NCI-H187 treated with DMSO at 0.1 percent for 48 hours (cell line): ENCODE measurements at regions not wholly inside any gene's neighbourhood (a gene's known extent, or its start where the extent isn't known, plus 50 kb on each side); places are given as distances from the start of the nearest gene placed in this dataset.
"Not testable (repeated sequence)": the region's sequence is repeated elsewhere in the genome, so short reads cannot be mapped to it uniquely, and the experiment has no call there.

Source experiments
- DNase-seq: peaks from one replicate; lab custom pipeline; 2025; lab: John Stamatoyannopoulos, UW

DNA sequence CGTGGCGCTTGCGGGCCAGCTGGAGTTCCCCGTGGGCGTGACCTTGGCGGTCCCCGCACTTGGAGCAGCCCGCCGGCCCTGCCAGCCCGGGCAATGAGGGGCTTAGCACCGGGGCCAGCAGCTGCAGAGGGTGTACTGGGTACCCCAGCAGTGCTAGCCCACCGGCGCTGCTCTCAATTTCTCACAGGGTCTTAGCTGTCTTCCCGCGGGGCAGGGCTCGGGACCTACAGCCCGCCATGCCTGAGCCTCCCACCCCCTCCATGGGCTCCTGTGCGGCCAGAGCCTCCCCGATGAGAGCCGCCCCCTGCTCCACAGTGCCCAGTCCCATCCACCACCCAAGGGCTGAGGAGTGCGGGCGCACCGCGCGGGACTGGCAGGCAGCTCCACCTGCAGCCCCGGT, 94.0 kb upstream of the NIPBL start:
- not testable (repeated sequence) for DNase-seq

DNA sequence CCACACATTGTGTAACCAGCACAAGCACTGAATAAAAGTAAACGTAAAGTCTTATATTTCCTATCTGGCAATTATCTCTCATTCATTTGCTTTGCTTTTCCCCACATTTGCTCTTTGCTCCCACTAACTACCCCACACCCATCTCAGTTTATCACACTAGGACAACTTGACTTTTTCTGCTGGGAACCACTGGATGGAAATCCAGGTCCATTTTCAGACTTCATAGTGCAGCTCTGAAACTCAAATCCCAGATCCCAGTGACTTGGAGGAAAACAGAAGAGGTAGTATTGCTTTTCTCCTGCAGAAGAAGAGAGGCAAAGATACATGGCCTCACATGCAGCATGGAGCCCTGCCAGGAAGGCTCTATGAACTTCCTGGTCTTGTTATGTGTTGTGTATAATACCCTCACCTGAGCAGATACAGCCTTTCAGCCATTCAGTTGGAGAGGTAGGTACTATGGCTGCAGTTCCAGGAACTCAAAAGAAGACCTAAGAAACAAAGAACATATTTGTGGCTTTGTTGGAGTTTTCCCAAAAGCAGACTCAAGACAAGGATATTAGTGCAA, 90.0 kb upstream of the NIPBL start:
- no peak for DNase-seq

DNA sequence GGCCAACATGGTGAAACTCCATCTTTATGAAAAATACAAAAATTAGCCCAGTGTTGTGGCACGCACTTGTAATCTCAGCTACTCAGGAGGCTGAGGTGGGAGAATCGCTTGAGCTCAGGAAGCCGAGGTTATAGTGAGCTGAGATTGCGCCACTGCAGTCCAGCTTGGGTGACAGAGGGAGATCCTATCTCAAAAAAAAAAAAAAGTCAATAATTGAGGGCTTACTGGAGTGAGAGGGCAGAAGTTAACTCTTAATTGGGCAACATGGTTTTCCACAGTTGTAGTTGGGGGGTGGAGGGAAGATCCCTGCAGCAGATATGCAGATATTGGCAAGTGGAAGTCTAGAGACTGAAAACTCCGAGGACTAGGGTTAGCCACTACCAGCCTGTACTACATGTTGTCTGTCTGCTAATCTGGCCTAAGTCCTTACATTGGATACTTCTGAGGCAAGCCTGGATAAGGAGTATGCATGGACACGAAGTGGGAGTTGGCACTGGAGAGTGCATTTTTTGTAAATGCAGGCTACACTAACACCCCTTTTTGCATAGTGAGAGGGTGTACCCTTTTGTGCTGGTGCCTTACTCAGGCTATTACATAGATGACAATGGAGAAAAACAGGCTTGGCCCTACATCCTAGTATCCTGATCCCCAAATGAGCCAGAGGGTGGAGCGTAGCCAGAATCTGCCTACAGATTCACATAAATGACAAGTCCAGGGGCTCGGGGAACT, 89.0 kb upstream of the NIPBL start:
- DNase-seq, result no peak

GRCh38 chr5:36790847-36791246, 85.7 kb upstream of the NIPBL start:
- DNase-seq, result no peak

- no peak for DNase-seq
These were observed 83.9 kb upstream of the NIPBL start for GRCh38 chr5:36792560-36793180.

GRCh38 chr5:36795366-36795765, 81.2 kb upstream of the NIPBL start:
- DNase-seq, result no peak

- no peak for DNase-seq
These were observed 80.4 kb upstream of the NIPBL start for GRCh38 chr5:36796155-36796554.

DNA sequence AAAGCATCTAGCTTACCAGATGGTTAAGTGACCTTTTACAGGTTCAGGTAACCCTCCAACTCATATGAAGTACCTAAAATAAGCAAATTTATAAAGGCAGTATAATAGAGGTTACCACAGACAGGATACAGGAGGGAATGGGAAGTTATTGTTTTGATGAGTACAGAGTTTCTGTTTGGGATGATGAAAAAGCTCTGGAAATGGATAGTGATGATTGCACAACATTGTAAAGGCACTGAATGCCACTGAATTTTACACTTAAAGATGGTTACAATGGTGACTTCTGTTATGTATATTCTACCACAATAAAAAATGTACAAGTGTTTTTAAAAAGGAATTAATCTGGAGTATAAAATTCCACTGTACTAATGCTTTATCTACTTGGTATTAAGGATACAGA, 75.0 kb upstream of the NIPBL start:
- DNase-seq, result no peak

GRCh38 chr5:36802187-36802586, 74.4 kb upstream of the NIPBL start:
- DNase-seq, result no peak

DNA sequence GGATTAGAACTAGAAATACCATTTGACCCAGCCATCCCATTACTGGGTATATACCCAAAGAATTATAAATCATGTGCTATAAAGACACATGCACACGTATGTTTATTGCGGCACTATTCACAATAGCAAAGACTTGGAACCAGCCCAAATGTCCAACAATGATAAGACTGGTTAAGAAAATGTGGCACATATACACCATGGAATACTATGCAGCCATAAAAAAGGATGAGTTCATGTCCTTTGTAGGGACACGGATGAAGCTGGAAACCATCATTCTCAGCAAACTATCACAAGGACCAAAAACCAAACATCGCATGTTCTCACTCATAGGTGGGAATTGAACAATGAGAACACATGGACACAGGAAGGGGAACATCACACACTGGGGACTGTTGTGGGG, 63.3 kb upstream of the NIPBL start:
- DNase-seq, result not testable (repeated sequence)

- no peak for DNase-seq
These were observed 60.7 kb upstream of the NIPBL start for GRCh38 chr5:36815871-36816270.

DNA sequence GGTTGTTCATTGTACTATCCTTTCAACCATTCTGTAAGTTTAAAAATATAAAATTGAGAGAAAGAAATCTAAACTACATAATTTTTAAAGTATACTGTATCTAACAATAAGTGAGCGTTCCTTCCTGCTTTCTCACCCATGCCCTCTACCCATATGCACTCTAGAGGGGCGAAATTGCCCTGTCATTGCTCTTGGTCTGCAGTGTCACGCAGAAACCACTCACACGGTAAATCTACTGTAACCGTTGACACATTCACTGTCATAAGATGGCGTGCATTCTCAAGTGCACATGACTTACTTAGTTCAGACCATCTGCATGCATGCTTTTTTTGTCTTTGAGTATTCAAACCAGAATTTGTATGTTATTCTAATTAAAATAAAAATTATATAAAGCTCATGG, 55.7 kb upstream of the NIPBL start:
- peak; percentile 64 for DNase-seq

GRCh38 chr5:36826694-36827093, 49.9 kb upstream of the NIPBL start:
- DNase-seq, result no peak
